ENCODE measurements at regions not wholly inside any gene's neighbourhood (a gene's known extent, or its start where the extent isn't known, plus 50 kb on each side); places are given as distances from the start of the nearest gene placed in this dataset.

GRCh38 chr14:54322701-54323337 lies 74.0 kb upstream of the CDKN3 start:
- DNase-seq: no peak

- DNase-seq: no peak
Measured at GRCh38 chr14:54325766-54326165, 71.0 kb upstream of the CDKN3 start.

- peak; percentile 36 for DNase-seq
Measured at GRCh38 chr14:54329082-54329695, 67.6 kb upstream of the CDKN3 start.

GRCh38 chr14:54330876-54331275 lies 65.9 kb upstream of the CDKN3 start:
- DNase-seq: no peak

- no peak for DNase-seq
Measured at GRCh38 chr14:54331516-54331915, 65.3 kb upstream of the CDKN3 start.

GRCh38 chr14:54332490-54332889 lies 64.3 kb upstream of the CDKN3 start:
- no peak for DNase-seq

- DNase-seq: no peak
Measured at GRCh38 chr14:54333511-54333910, 63.3 kb upstream of the CDKN3 start.

- no peak for DNase-seq
Measured at GRCh38 chr14:54335569-54336155, 61.1 kb upstream of the CDKN3 start.

GRCh38 chr14:54337314-54337713 lies 59.5 kb upstream of the CDKN3 start:
- no peak for DNase-seq

- DNase-seq: peak; percentile 3
Measured at GRCh38 chr14:54338696-54339317, 58.0 kb upstream of the CDKN3 start.

GRCh38 chr14:54339771-54340170 lies 57.0 kb upstream of the CDKN3 start:
- no peak for DNase-seq

GRCh38 chr14:54342806-54343205 lies 54.0 kb upstream of the CDKN3 start:
- no peak for DNase-seq

- no peak for DNase-seq
Measured at GRCh38 chr14:54343272-54344121, 53.3 kb upstream of the CDKN3 start.

GRCh38 chr14:54344445-54344844 lies 52.4 kb upstream of the CDKN3 start:
- DNase-seq: no peak

GRCh38 chr14:54346257-54346656 lies 50.5 kb upstream of the CDKN3 start:
- DNase-seq: no peak
